H9 (cell line): ENCODE measurements at regions not wholly inside any gene's neighbourhood (a gene's known extent, or its start where the extent isn't known, plus 50 kb on each side); places are given as distances from the start of the nearest gene placed in this dataset.

Experiments
- DNase-seq: peaks from one replicate; pipeline ENCODE4 v3.0.0-alpha.2; 2017
- H2AFZ ChIP-seq: one replicate; pipeline ENCODE4 v1.6.1; 2013; ENCODE audit warnings: mild to moderate bottlenecking, low read length, control low read depth, moderate library complexity
- H2AK5ac ChIP-seq: 2 replicates; pipeline ENCODE4 v1.6.1; 2013; ENCODE audit warnings: low read length, control low read depth, mixed read lengths; ENCODE audit not compliant: insufficient read length
- H2BK120ac ChIP-seq: one replicate; pipeline ENCODE4 v1.6.1; 2013; ENCODE audit warnings: low read depth, mild to moderate bottlenecking, low read length, control low read depth, inconsistent platforms; ENCODE audit not compliant: poor library complexity, severe bottlenecking
- H2BK12ac ChIP-seq: 2 replicates; pipeline ENCODE4 v1.6.1; 2013; ENCODE audit warnings: low read length, control low read depth, mixed read lengths, low read depth; ENCODE audit not compliant: insufficient read length
- H2BK15ac ChIP-seq: 2 replicates; pipeline ENCODE4 v1.6.1; 2013; ENCODE audit warnings: low read depth, low read length, control low read depth
- H2BK20ac ChIP-seq: one replicate; pipeline ENCODE4 v1.6.1; 2013; ENCODE audit warnings: low read depth, mild to moderate bottlenecking, low read length, control low read depth, inconsistent platforms; ENCODE audit not compliant: poor library complexity, severe bottlenecking
- H2BK5ac ChIP-seq: 2 replicates; pipeline ENCODE4 v1.6.1; 2013; ENCODE audit warnings: low read length, control low read depth, mixed read lengths; ENCODE audit not compliant: insufficient read length
- H3K14ac ChIP-seq: 2 replicates; pipeline ENCODE4 v1.6.1; 2013; ENCODE audit warnings: low read length, control low read depth; ENCODE audit not compliant: insufficient read depth
- H3K18ac ChIP-seq: 2 replicates; pipeline ENCODE4 v1.6.1; 2013; ENCODE audit warnings: low read depth, mild to moderate bottlenecking, mixed read lengths, low read length, control low read depth; ENCODE audit not compliant: insufficient read length
- H3K23ac ChIP-seq: 2 replicates; pipeline ENCODE4 v1.6.1; 2013; ENCODE audit warnings: low read length, control low read depth, mixed read lengths, low read depth; ENCODE audit not compliant: insufficient read length
- H3K23me2 ChIP-seq: 2 replicates; pipeline ENCODE4 v1.6.1; 2013; ENCODE audit warnings: low read depth, mild to moderate bottlenecking, mixed read lengths, low read length, control low read depth; ENCODE audit not compliant: insufficient read length, poor library complexity, severe bottlenecking
- H3K27ac ChIP-seq: 2 replicates; pipeline ENCODE4 v1.5.1; 2013; ENCODE audit warnings: low read length, control low read depth, mixed read lengths, low read depth; ENCODE audit not compliant: insufficient read length
- H3K27me3 ChIP-seq: 2 replicates; pipeline ENCODE4 v1.6.1; 2013; ENCODE audit warnings: low read length, control low read depth, inconsistent platforms; ENCODE audit not compliant: insufficient read depth
- H3K4ac ChIP-seq: 2 replicates; pipeline ENCODE4 v1.6.1; 2013; ENCODE audit warnings: low read depth, mild to moderate bottlenecking, control low read depth, inconsistent platforms, low read length, moderate library complexity
- H3K4me1 ChIP-seq: 2 replicates; pipeline ENCODE4 v1.6.1; 2013; ENCODE audit warnings: low read length, control low read depth, inconsistent platforms; ENCODE audit not compliant: insufficient read depth
- H3K4me2 ChIP-seq: 2 replicates; pipeline ENCODE4 v1.6.1; 2013; ENCODE audit warnings: low read length, control low read depth, mixed read lengths; ENCODE audit not compliant: insufficient read length, insufficient read depth
- H3K56ac ChIP-seq: 2 replicates; pipeline ENCODE4 v1.6.1; 2013; ENCODE audit warnings: low read depth, mild to moderate bottlenecking, mixed read lengths, low read length, control low read depth; ENCODE audit not compliant: insufficient read length
- H3K79me1 ChIP-seq: 2 replicates; pipeline ENCODE4 v1.6.1; 2013; ENCODE audit warnings: low read depth, mild to moderate bottlenecking, moderate library complexity, low read length, control low read depth, inconsistent platforms; ENCODE audit not compliant: insufficient read depth, poor library complexity, severe bottlenecking
- H3K79me2 ChIP-seq: 2 replicates; pipeline ENCODE4 v1.6.1; 2013; ENCODE audit warnings: low read length, control low read depth, inconsistent platforms; ENCODE audit not compliant: insufficient read depth
- H3K9ac ChIP-seq: 2 replicates; pipeline ENCODE4 v1.6.1; 2013; ENCODE audit warnings: low read length, control low read depth, mixed read lengths; ENCODE audit not compliant: insufficient read length; ENCODE audit errors: extremely low read depth
- H3K9me3 ChIP-seq: one replicate; pipeline ENCODE4 v1.6.1; 2013; ENCODE audit warnings: low read depth, low read length, inconsistent platforms; ENCODE audit not compliant: control insufficient read depth
- H3T11ph ChIP-seq: one replicate; pipeline ENCODE4 v1.6.1; 2013; ENCODE audit warnings: mild to moderate bottlenecking, low read length, control low read depth, inconsistent platforms
- H4K20me1 ChIP-seq: one replicate; pipeline ENCODE4 v1.6.1; 2013; ENCODE audit not compliant: control insufficient read depth, insufficient read length, insufficient read depth
- H4K5ac ChIP-seq: 2 replicates; pipeline ENCODE4 v1.6.1; 2013; ENCODE audit warnings: low read depth, mild to moderate bottlenecking, mixed read lengths, low read length, control low read depth; ENCODE audit not compliant: insufficient read length
- H4K8ac ChIP-seq: replicated peaks from 2 replicates; pipeline ENCODE4 v1.6.1; 2013; ENCODE audit warnings: low read length, control low read depth, mixed read lengths, low read depth; ENCODE audit not compliant: insufficient read length
- H4K91ac ChIP-seq: 2 replicates; pipeline ENCODE4 v1.6.1; 2013; ENCODE audit warnings: low read depth, mild to moderate bottlenecking, moderate library complexity, mixed read lengths, low read length, control low read depth; ENCODE audit not compliant: insufficient read length
- H3K27ac Mint-ChIP-seq, 3 experiments: 2 replicates in 2 of 3; 3 replicates in 1 of 3; pipeline ENCODE4 v1.8.0; 2020 to 2021; ENCODE audit warnings: mixed read lengths in 3 of 3, mild to moderate bottlenecking in 1 of 3, moderate library complexity in 1 of 3
- H3K27me3 Mint-ChIP-seq: 2 replicates; pipeline ENCODE4 v1.8.0; 2021; ENCODE audit warnings: low read depth, mild to moderate bottlenecking, moderate library complexity, mixed read lengths
- H3K36me3 Mint-ChIP-seq, 3 experiments: 2 replicates in 2 of 3; 3 replicates in 1 of 3; pipeline ENCODE4 v1.8.0; 2020 to 2021; ENCODE audit warnings: low read depth in 3 of 3, mixed read lengths in 3 of 3; ENCODE audit not compliant: insufficient read depth in 1 of 3
- H3K4me1 Mint-ChIP-seq, 2 experiments: 2 replicates each; pipeline ENCODE4 v1.8.0; 2020; ENCODE audit warnings: mixed read lengths in 2 of 2
- H3K4me3 Mint-ChIP-seq, 2 experiments: 2 replicates in 1 of 2; 3 replicates in 1 of 2; pipeline ENCODE4 v1.8.0; 2020 to 2021; ENCODE audit warnings: mild to moderate bottlenecking in 2 of 2, mixed read lengths in 2 of 2, moderate library complexity in 1 of 2
- H3K9me3 Mint-ChIP-seq, 2 experiments: 2 replicates in 1 of 2; 3 replicates in 1 of 2; pipeline ENCODE4 v1.8.0; 2020; ENCODE audit warnings: mild to moderate bottlenecking in 2 of 2, mixed read lengths in 2 of 2, moderate library complexity in 1 of 2
- CTCF ChIP-seq: fragments of 200-600 bp; sonication (generic); conservative IDR thresholded peaks from 3 replicates; pipeline ENCODE4 v1.8.0; 2021; ENCODE audit warnings: antibody characterized with exemption, mild to moderate bottlenecking
- WGBS: extraction: QIAGEN DNeasy Blood & Tissue Kit; methylation state at CpG from one replicate; pipeline ENCODE4 v1.1.7; 2013; ENCODE audit warnings: missing lambda C conversion rate, low lambda C conversion rate, mixed read lengths; ENCODE audit not compliant: insufficient read length; ENCODE audit errors: extremely low coverage; 5-methylcytosine and 5-hydroxymethylcytosine counted together

- Histone ChIP-seq H3T11ph (no peak overlapping the region), H3K18ac (no peak overlapping the region), H2BK120ac (no peak overlapping the region), H3K23ac (no peak overlapping the region), H3K4me2 (no peak overlapping the region), H3K9me3 (no peaks in the 10 kb centered on the region), H4K8ac (no peak overlapping the region), H3K14ac (no peak overlapping the region), H3K79me1 (no peaks in the 10 kb centered on the region), H2BK15ac (no peak overlapping the region), H4K5ac (no peak overlapping the region), H3K27me3 (no peaks in the 10 kb centered on the region), H2AFZ (no peak overlapping the region), H3K9ac (no peak overlapping the region), H2BK20ac (no peak overlapping the region), H3K27ac (no peak overlapping the region), H4K91ac (no peak overlapping the region), H3K56ac (no peak overlapping the region), H3K23me2 (no peaks in the 10 kb centered on the region), H2AK5ac (no peak overlapping the region), H2BK5ac (no peak overlapping the region), H2BK12ac (no peak overlapping the region), H3K4me1 (no peaks in the 10 kb centered on the region), H4K20me1 (no peaks in the 10 kb centered on the region), H3K79me2 (no peaks in the 10 kb centered on the region), H3K4ac (no peak overlapping the region)
- no peaks in the 10 kb centered on the region for H3K27me3 Mint-ChIP-seq
- H3K27ac Mint-ChIP-seq = peak overlapping the region in 1 of 3 experiments; percentile 10; a peak in 1 of 7 replicates
- H3K9me3 Mint-ChIP-seq = no peaks in the 10 kb centered on the region
- no peak overlapping the region for H3K4me3 Mint-ChIP-seq
- no peak for DNase-seq
- no peaks in the 10 kb centered on the region; a peak in 1 of 7 replicates for H3K36me3 Mint-ChIP-seq
- no peak for TF ChIP-seq CTCF
- peaks cover 7 to 12% of the 10 kb centered on the region in 2 experiments for H3K4me1 Mint-ChIP-seq
- no CpG with 5 or more reads among the region's 3 CpGs for WGBS
Observed at GRCh38 chr12:65651060-65651459, 173.2 kb upstream of the HMGA2 start.
